Panc1 (cell line): ENCODE measurements at regions not wholly inside any gene's neighbourhood (a gene's known extent, or its start where the extent isn't known, plus 50 kb on each side); places are given as distances from the start of the nearest gene placed in this dataset.

Experiments
- ATAC-seq: fragments of 200-7000 bp; cut with Tn5 transposase; 2 replicates; pipeline ENCODE4 v1.9.1; 2020; ENCODE audit warnings: mild to moderate bottlenecking, moderate library complexity
- BruUV-seq: library from RNA; stranded (reverse); fragments of 400-500 nt; replicated peaks from 2 replicates; lab custom pipeline; 2021; lab: Mats Ljungman, UMichigan
- CTCF ChIA-PET: fragments of 300-600 bp; sonication (Branson Sonifier 250); formaldehyde crosslinking; loops from one replicate; lab custom pipeline; 2022; ENCODE audit warnings: antibody characterized with exemption; lab: Charles Lee
- POLR2A ChIA-PET: fragments of 300-600 bp; sonication (Branson Sonifier 250); formaldehyde crosslinking; loops from one replicate; lab custom pipeline; 2022; ENCODE audit warnings: antibody characterized with exemption; lab: Charles Lee
- DNase-seq: peaks from one replicate; pipeline ENCODE4 v3.0.0-alpha.2; 2010; ENCODE audit warnings: low read depth, low spot score
- H3K27ac ChIP-seq: 2 replicates; pipeline ENCODE4 v1.5.1; 2011; ENCODE audit warnings: mild to moderate bottlenecking, low read length, inconsistent platforms
- H3K27me3 ChIP-seq: fragments of 200-500 bp; sonication (Bioruptor generic); 2 replicates; pipeline ENCODE4 v1.6.0; 2014; ENCODE audit warnings: low read length, inconsistent platforms; ENCODE audit not compliant: control insufficient read depth, insufficient read depth
- H3K36me3 ChIP-seq: fragments of 200-500 bp; sonication (Bioruptor generic); 2 replicates; pipeline ENCODE4 v1.5.1; 2014; ENCODE audit warnings: inconsistent platforms, mild to moderate bottlenecking, low read length, moderate library complexity; ENCODE audit not compliant: control insufficient read depth, insufficient read depth
- H3K4me1 ChIP-seq: 2 replicates; pipeline ENCODE4 v1.5.1; 2011; ENCODE audit warnings: inconsistent platforms, mild to moderate bottlenecking, low read length, moderate library complexity; ENCODE audit not compliant: control insufficient read depth, insufficient read depth
- H3K4me3 ChIP-seq, 2 experiments: 2 replicates each; pipeline ENCODE4 v1.5.1; 2011 to 2012; ENCODE audit warnings: low read depth in 2 of 2, low read length in 2 of 2, mild to moderate bottlenecking in 2 of 2, inconsistent platforms in 1 of 2, moderate library complexity in 1 of 2
- H3K9me3 ChIP-seq: fragments of 200-500 bp; sonication (Bioruptor generic); 2 replicates; pipeline ENCODE4 v1.5.1; 2014; ENCODE audit warnings: low read depth, mild to moderate bottlenecking, inconsistent platforms, low read length, moderate library complexity; ENCODE audit not compliant: control insufficient read depth, insufficient read depth
- CTCF ChIP-seq: fragments of 450-650 bp; IDR thresholded peaks from 2 replicates; pipeline ENCODE4 v1.5.1; 2017; ENCODE audit warnings: mild to moderate bottlenecking
- POLR2AphosphoS5 ChIP-seq: IDR thresholded peaks from 2 replicates; pipeline ENCODE4 v1.6.1; 2012; ENCODE audit warnings: mild to moderate bottlenecking, low read depth, low read length, moderate library complexity
- REST ChIP-seq, 2 experiments: IDR thresholded peaks; 2 replicates each; pipeline ENCODE4 v1.6.1; 2011 to 2012; ENCODE audit warnings: low read depth in 2 of 2, control low read depth in 1 of 2, low read length in 1 of 2, mild to moderate bottlenecking in 1 of 2, moderate library complexity in 1 of 2; ENCODE audit not compliant: insufficient read depth in 1 of 2
- SIN3A ChIP-seq: IDR thresholded peaks from 2 replicates; pipeline ENCODE4 v1.6.1; 2012; ENCODE audit warnings: low read depth, mild to moderate bottlenecking, low read length, moderate library complexity, borderline replicate concordance; ENCODE audit not compliant: insufficient read depth
- TCF7L2 ChIP-seq: IDR thresholded peaks from 2 replicates; pipeline ENCODE4 v1.6.1; 2011; ENCODE audit warnings: mild to moderate bottlenecking, low read depth, low read length, inconsistent platforms
- in situ Hi-C: cut with HindIII; loops from 2 replicates; pipeline ENCODE4 v1.10.0; 2016; ENCODE audit warnings: low sequenced_read_pairs, low pct_unique_long_range_greater_than_20kb
- intact Hi-C: fragments of 100-400 bp; cut with micrococcal nuclease; formaldehyde crosslinking; loops from one replicate; pipeline ENCODE4 v1.10.0; 2022; ENCODE audit not compliant: unreplicated experiment

GRCh38 chr14:31960039-31960438 lies 117.1 kb upstream of the ARHGAP5 start:
- ATAC-seq (no peak), DNase-seq (no peak)
- BruUV-seq: no TSS peak
- ChIA-PET POLR2A (no interaction called here), CTCF (no interaction called here)
- no peak for TF ChIP-seq SIN3A
- TF ChIP-seq CTCF: no peak
- no peak for TF ChIP-seq TCF7L2
- TF ChIP-seq POLR2AphosphoS5: no peak
- TF ChIP-seq REST (IDR thresholded peaks at IDR 0.05; ENCODE audit: insufficient read depth in 1 of 2, low read depth in 2 of 2, low read length in 1 of 2): no peak
- in situ Hi-C loops: no loop called here
- no peaks in the 10 kb centered on the region for H3K27me3 ChIP-seq
- H3K36me3 ChIP-seq: no peaks in the 10 kb centered on the region
- H3K9me3 ChIP-seq: no peaks in the 10 kb centered on the region
- no peak overlapping the region for H3K27ac ChIP-seq
- no peaks in the 10 kb centered on the region for H3K4me1 ChIP-seq
- intact Hi-C loops: no loop called here
- no peak overlapping the region for H3K4me3 ChIP-seq

GRCh38 chr14:31961896-31962295 lies 115.2 kb upstream of the ARHGAP5 start:
- DNase-seq: no peak
- no peak overlapping the region for H3K4me3 ChIP-seq
- H3K4me1 ChIP-seq: no peaks in the 10 kb centered on the region
- TF ChIP-seq CTCF (no peak), TCF7L2 (no peak)
- BruUV-seq: no TSS peak
- CTCF ChIA-PET: no interaction called here
- no peaks in the 10 kb centered on the region for H3K27me3 ChIP-seq
- no peak overlapping the region for H3K27ac ChIP-seq
- no peaks in the 10 kb centered on the region for H3K36me3 ChIP-seq
- no peaks in the 10 kb centered on the region for H3K9me3 ChIP-seq
- no peak for ATAC-seq
- POLR2A ChIA-PET: no interaction called here
- intact Hi-C loops (no loop called here), in situ Hi-C loops (no loop called here)

GRCh38 chr14:31962920-31963319 lies 114.2 kb upstream of the ARHGAP5 start:
- H3K9me3 ChIP-seq: no peaks in the 10 kb centered on the region
- ChIA-PET CTCF (no interaction called here), POLR2A (no interaction called here)
- no peak overlapping the region for H3K4me3 ChIP-seq
- ATAC-seq (no peak), DNase-seq (no peak)
- in situ Hi-C loops: no loop called here
- H3K27me3 ChIP-seq: no peaks in the 10 kb centered on the region
- TF ChIP-seq TCF7L2: no peak
- H3K36me3 ChIP-seq: no peaks in the 10 kb centered on the region
- BruUV-seq: no TSS peak
- intact Hi-C loops: no loop called here
- no peaks in the 10 kb centered on the region for H3K4me1 ChIP-seq
- no peak overlapping the region for H3K27ac ChIP-seq
